B cell (primary cell): ENCODE measurements at regions not wholly inside any gene's neighbourhood (a gene's known extent, or its start where the extent isn't known, plus 50 kb on each side); places are given as distances from the start of the nearest gene placed in this dataset.

Source experiments
- ATAC-seq: fragments of 200-7000 bp; cut with Tn5 transposase; one replicate; pipeline ENCODE4 v1.10.0; 2021; ENCODE audit warnings: low read depth, mild to moderate bottlenecking, moderate number of reproducible peaks, moderate library complexity
- CTCF ChIA-PET: fragments of 350-600 bp; sonication (Branson Sonifier 250); formaldehyde crosslinking; loops from one replicate; lab custom pipeline; 2021; ENCODE audit warnings: antibody characterized with exemption, inconsistent platforms; lab: Charles Lee
- POLR2A ChIA-PET: fragments of 350-600 bp; sonication (Branson Sonifier 250); formaldehyde crosslinking; loops from one replicate; lab custom pipeline; 2021; ENCODE audit warnings: antibody characterized with exemption; lab: Charles Lee
- DNase-seq: peaks from one replicate; pipeline ENCODE4 v3.0.0; 2013
- H2AFZ ChIP-seq: 2 replicates; pipeline ENCODE4 v1.6.1; 2012; ENCODE audit warnings: mild to moderate bottlenecking, low read depth, low read length; ENCODE audit not compliant: insufficient read depth, poor library complexity, severe bottlenecking
- H3K27ac ChIP-seq, 2 donors: 1 replicate in 1 of 2; 2 replicates in 1 of 2; pipeline ENCODE4 v1.5.1; 2012 to 2013; ENCODE audit warnings: low read length in 2 of 2, mild to moderate bottlenecking in 2 of 2, moderate library complexity in 1 of 2
- H3K27me3 ChIP-seq, 4 experiments: fragments of 200-600 bp in 1 of 4; sonication (generic) in 1 of 4; replicated peaks in 1 of 4; 1 replicate in 2 of 4; 2 replicates in 2 of 4; pipeline versions ENCODE4 v1.6.1 to v1.7.0; 2013 to 2016; ENCODE audit warnings: low read length in 3 of 4, mild to moderate bottlenecking in 2 of 4, mixed read lengths in 1 of 4, moderate library complexity in 1 of 4; ENCODE audit not compliant: insufficient read depth in 4 of 4, control insufficient read depth in 3 of 4; ENCODE audit errors: control extremely low read depth in 1 of 4
- H3K36me3 ChIP-seq, 2 experiments: replicated peaks in 1 of 2; 1 replicate in 1 of 2; 2 replicates in 1 of 2; pipeline versions ENCODE4 v1.6.1 to v1.7.1; 2013; ENCODE audit warnings: low read length in 1 of 2; ENCODE audit not compliant: insufficient read depth in 2 of 2, control insufficient read depth in 1 of 2; ENCODE audit errors: control extremely low read depth in 1 of 2, extremely low read depth in 1 of 2
- H3K4me1 ChIP-seq, 2 donors: fragments of 200-600 bp in 1 of 2; sonication (generic) in 1 of 2; 1 replicate in 1 of 2; 2 replicates in 1 of 2; pipeline versions ENCODE4 v1.5.1 to v1.6.1; 2013 to 2017; ENCODE audit warnings: low read length in 2 of 2; ENCODE audit not compliant: control insufficient read depth in 2 of 2, insufficient read depth in 2 of 2
- H3K4me2 ChIP-seq: replicated peaks from 2 replicates; pipeline ENCODE3; 2012; ENCODE audit warnings: mild to moderate bottlenecking, low read depth, low read length; ENCODE audit not compliant: poor library complexity, severe bottlenecking
- H3K4me3 ChIP-seq, 5 experiments: fragments of 200-600 bp in 1 of 5; sonication (generic) in 1 of 5; 1 replicate in 3 of 5; 2 replicates in 2 of 5; pipeline versions ENCODE4 v1.5.1 to v1.7.0; 2011 to 2016; ENCODE audit warnings: low read length in 4 of 5, mild to moderate bottlenecking in 4 of 5, low read depth in 2 of 5, control low read depth in 1 of 5, moderate library complexity in 1 of 5; ENCODE audit not compliant: insufficient read depth in 1 of 5; ENCODE audit errors: control extremely low read depth in 1 of 5, extremely low read depth in 1 of 5
- H3K79me2 ChIP-seq: fragments of 200-600 bp; sonication (generic); one replicate; pipeline ENCODE4 v1.6.0; 2016; ENCODE audit warnings: low read length; ENCODE audit not compliant: control insufficient read depth, insufficient read depth
- H3K9ac ChIP-seq: fragments of 200-600 bp; sonication (generic); 2 replicates; pipeline ENCODE4 v1.6.1; 2017; ENCODE audit warnings: mild to moderate bottlenecking, low read length, moderate library complexity
- H3K9me3 ChIP-seq, 3 donors: one replicate each; pipeline versions ENCODE4 v1.6.1 to v1.7.1; 2013; ENCODE audit warnings: low read length in 2 of 3; ENCODE audit not compliant: control insufficient read depth in 2 of 3, insufficient read depth in 1 of 3; ENCODE audit errors: control extremely low read depth in 1 of 3
- H4K20me1 ChIP-seq: 2 replicates; pipeline ENCODE4 v1.6.0; 2012; ENCODE audit warnings: mild to moderate bottlenecking, low read length; ENCODE audit not compliant: insufficient read depth, control insufficient read depth, poor library complexity, severe bottlenecking
- H3K27ac Mint-ChIP-seq: one replicate; pipeline ENCODE4 v1.8.0; 2021; ENCODE audit warnings: mixed read lengths
- H3K27me3 Mint-ChIP-seq: one replicate; pipeline ENCODE4 v1.8.0; 2021; ENCODE audit warnings: mixed read lengths
- H3K4me1 Mint-ChIP-seq: one replicate; pipeline ENCODE4 v1.8.0; 2021; ENCODE audit warnings: mixed read lengths
- H3K4me3 Mint-ChIP-seq: one replicate; pipeline ENCODE4 v1.8.0; 2021; ENCODE audit warnings: mixed read lengths
- H3K9me3 Mint-ChIP-seq: one replicate; pipeline ENCODE4 v1.8.0; 2022; ENCODE audit warnings: mixed read lengths; ENCODE audit not compliant: insufficient read depth
- CTCF ChIP-seq: fragments of 200-600 bp; IDR thresholded peaks from one replicate; pipeline ENCODE4 v1.8.0; 2022; ENCODE audit warnings: antibody characterized with exemption, mild to moderate bottlenecking
- EZH2 ChIP-seq: IDR thresholded peaks from 2 replicates; pipeline ENCODE4 v1.6.1; 2012; ENCODE audit warnings: borderline replicate concordance, low read depth, mild to moderate bottlenecking, moderate library complexity, low read length; ENCODE audit not compliant: insufficient read depth, poor library complexity, severe bottlenecking
- WGBS: methylation state at CpG from one replicate; pipeline ENCODE4 v1.1.5; 2013; ENCODE audit warnings: missing lambda C conversion rate; ENCODE audit not compliant: insufficient coverage; 5-methylcytosine and 5-hydroxymethylcytosine counted together
- intact Hi-C: fragments of 100-400 bp; cut with micrococcal nuclease; formaldehyde crosslinking; loops from one replicate; pipeline ENCODE4 v1.10.0; 2022

GRCh38 chr2:53497020-53497419 lies 270.6 kb upstream of the CHAC2 start:
- ATAC-seq (no peak), DNase-seq (no peak)
- WGBS, result 50% methylated on average over 1 of the region's 1 CpG
- Mint-ChIP-seq H3K4me1 (no peaks in the 10 kb centered on the region), H3K27me3 (no peaks in the 10 kb centered on the region), H3K9me3 (no peaks in the 10 kb centered on the region), H3K27ac (no peak overlapping the region), H3K4me3 (no peak overlapping the region)
- intact Hi-C loops, result no loop called here
- H2AFZ ChIP-seq, result no peak overlapping the region
- no peak overlapping the region for H3K4me2 ChIP-seq
- no peak overlapping the region for H3K27ac ChIP-seq
- CTCF ChIA-PET, result no interaction called here
- H4K20me1 ChIP-seq, result no peaks in the 10 kb centered on the region
- H3K27me3 ChIP-seq, result no peaks in the 10 kb centered on the region
- no peaks in the 10 kb centered on the region for H3K4me1 ChIP-seq
- POLR2A ChIA-PET, result no interaction called here
- no peak overlapping the region for H3K4me3 ChIP-seq
- H3K9ac ChIP-seq, result no peak overlapping the region
- no peaks in the 10 kb centered on the region for H3K9me3 ChIP-seq
- no peaks in the 10 kb centered on the region for H3K79me2 ChIP-seq
- no peaks in the 10 kb centered on the region for H3K36me3 ChIP-seq
- TF ChIP-seq CTCF (no peak), EZH2 (no peak)

DNA sequence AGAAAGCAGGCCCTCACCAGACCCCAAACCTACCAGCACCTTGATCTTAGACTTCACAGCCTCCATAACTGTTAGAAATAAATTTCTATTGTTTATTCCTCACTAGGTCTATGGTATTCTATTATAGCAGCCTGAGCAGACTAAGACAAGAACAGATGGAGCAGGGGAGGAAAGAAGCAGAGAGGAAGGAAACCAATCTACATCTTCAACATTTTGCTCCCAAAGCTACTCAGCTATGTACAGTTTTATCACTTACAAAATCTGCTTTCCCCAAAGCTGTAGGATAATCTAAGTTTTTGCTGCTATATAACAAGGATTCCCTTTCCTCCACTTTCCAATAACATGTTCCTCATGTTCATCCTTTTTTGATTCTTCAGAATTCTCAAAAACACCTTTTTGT lies 274.4 kb upstream of the CHAC2 start:
- DNase-seq (no peak), ATAC-seq (no peak)
- no peaks in the 10 kb centered on the region for H3K9me3 Mint-ChIP-seq

More for the DNA sequence above, 274.4 kb upstream of the CHAC2 start:
- TF ChIP-seq EZH2 (no peak), CTCF (no peak)
- no peaks in the 10 kb centered on the region for H3K79me2 ChIP-seq
- H3K27ac ChIP-seq, result no peak overlapping the region
- CTCF ChIA-PET, result no interaction called here
- H3K4me3 Mint-ChIP-seq, result no peak overlapping the region
- H3K27me3 Mint-ChIP-seq, result peaks cover 5% of the 10 kb centered on the region
- no peaks in the 10 kb centered on the region for H3K9me3 ChIP-seq
- H3K4me1 Mint-ChIP-seq, result no peaks in the 10 kb centered on the region
- H3K27ac Mint-ChIP-seq, result no peak overlapping the region
- intact Hi-C loops, result no loop called here
- H3K9ac ChIP-seq, result no peak overlapping the region
- H4K20me1 ChIP-seq, result no peaks in the 10 kb centered on the region
- H3K36me3 ChIP-seq, result no peaks in the 10 kb centered on the region
- H3K4me3 ChIP-seq, result no peak overlapping the region
- no peaks in the 10 kb centered on the region for H3K4me1 ChIP-seq
- POLR2A ChIA-PET, result no interaction called here
- no peak overlapping the region for H3K4me2 ChIP-seq
- H2AFZ ChIP-seq, result no peak overlapping the region
- H3K27me3 ChIP-seq, result no peaks in the 10 kb centered on the region
